HL-60 (cell line): ENCODE measurements at regions not wholly inside any gene's neighbourhood (a gene's known extent, or its start where the extent isn't known, plus 50 kb on each side); places are given as distances from the start of the nearest gene placed in this dataset.

ENCODE experiments used
- CTCF ChIP-seq: IDR thresholded peaks from one replicate; pipeline ENCODE4 v1.5.1; 2011; ENCODE audit warnings: low read length, control low read depth, inconsistent platforms; ENCODE audit not compliant: insufficient read depth
- GABPA ChIP-seq: IDR thresholded peaks from 2 replicates; pipeline ENCODE4 v1.6.1; 2012; ENCODE audit warnings: low read depth
- POLR2AphosphoS5 ChIP-seq: IDR thresholded peaks from 2 replicates; pipeline ENCODE4 v1.6.1; 2012; ENCODE audit warnings: low read depth
- REST ChIP-seq: IDR thresholded peaks from 2 replicates; pipeline ENCODE4 v1.6.1; 2012; ENCODE audit warnings: low read depth; ENCODE audit not compliant: insufficient replicate concordance

- TF ChIP-seq CTCF (no peak), GABPA (no peak), POLR2AphosphoS5 (no peak), REST (no peak)
These were observed 122.4 kb upstream of the PCBD1 start for GRCh38 chr10:71010730-71011129.
